ENCODE measurements at regions not wholly inside any gene's neighbourhood (a gene's known extent, or its start where the extent isn't known, plus 50 kb on each side); places are given as distances from the start of the nearest gene placed in this dataset.

GRCh38 chr3:67781871-67782270, 127.5 kb upstream of the SUCLG2 start:
- no peak overlapping the region for H3K4me2 ChIP-seq
- no peak overlapping the region for H3K4me3 ChIP-seq (ENCODE audit: low read depth in 2 of 2, low read length in 1 of 2)
- H3K79me2 ChIP-seq (ENCODE audit: insufficient read depth), result no peaks in the 10 kb centered on the region
- TF ChIP-seq NRF1 (IDR thresholded peaks at IDR 0.05; ENCODE audit: low read depth, low read length) (no peak), FOXJ3 (CRISPR knock-in tag; IDR thresholded peaks at IDR 0.05) (no peak)
- H3K9ac ChIP-seq, result no peak overlapping the region
- H3K27me3 ChIP-seq (ENCODE audit: insufficient read depth), result no peaks in the 10 kb centered on the region
- ChIA-PET POLR2A (no interaction called here), CTCF (interaction anchor here (1.5 to 1.7 kb wide), 3 partner anchors 9 to 400 kb away, joined by 3 to 5 read pairs (median 4); no protein-coding TSS in a partner anchor)
- no peaks in the 10 kb centered on the region for H3K9me3 ChIP-seq
- no peaks in the 10 kb centered on the region for H3F3A ChIP-seq (replicated peaks; ENCODE audit: insufficient read depth)
- H4K20me1 ChIP-seq (ENCODE audit: insufficient read depth), result no peaks in the 10 kb centered on the region
- DNase-seq, result no peak
- no peak overlapping the region for H3K27ac ChIP-seq (ENCODE audit: low read depth in 2 of 2, low read length in 1 of 2)
- H2AFZ ChIP-seq (ENCODE audit: low read depth), result no peak overlapping the region
- WGBS (ENCODE audit: low lambda C conversion rate), result 69% methylated on average over 7 of the region's 7 CpGs
- H3K36me3 ChIP-seq (replicated peaks in 1 of 2; ENCODE audit: control insufficient read depth in 1 of 2, insufficient read depth in 2 of 2, low read length in 1 of 2), result no peaks in the 10 kb centered on the region
- H3K9me2 ChIP-seq, result no peaks in the 10 kb centered on the region
- H3K4me1 ChIP-seq (ENCODE audit: control insufficient read depth in 1 of 2, insufficient read depth in 2 of 2, low read depth in 1 of 2, low read length in 1 of 2), result no peaks in the 10 kb centered on the region

DNA sequence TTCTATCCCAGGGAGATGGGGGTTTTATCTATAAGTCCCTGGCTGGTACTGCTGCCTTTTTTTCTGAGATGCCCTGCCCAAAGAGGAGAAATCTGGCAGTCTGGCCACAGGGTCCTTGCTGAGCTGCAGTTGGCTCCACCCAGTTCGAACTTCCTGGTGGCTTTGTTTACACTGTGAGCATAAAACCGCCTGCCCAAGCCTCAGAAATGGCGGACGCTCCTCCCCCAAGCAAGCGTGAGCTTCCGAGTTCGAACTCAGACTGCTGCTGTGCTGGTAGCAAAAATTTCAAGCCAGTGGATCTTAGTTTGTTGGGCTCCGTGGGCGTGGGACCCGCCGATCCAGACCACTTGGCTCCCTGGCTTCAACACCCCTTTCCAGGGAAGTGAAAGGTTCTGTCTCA, 126.8 kb upstream of the SUCLG2 start:
- Histone ChIP-seq H3K9me3 (no peaks in the 10 kb centered on the region), H3K9ac (no peak overlapping the region), H3K27me3 (ENCODE audit: insufficient read depth) (no peaks in the 10 kb centered on the region), H3K79me2 (ENCODE audit: insufficient read depth) (no peaks in the 10 kb centered on the region), H3K9me2 (no peaks in the 10 kb centered on the region), H3K4me2 (no peak overlapping the region), H3K36me3 (replicated peaks in 1 of 2; ENCODE audit: control insufficient read depth in 1 of 2, insufficient read depth in 2 of 2, low read length in 1 of 2) (no peaks in the 10 kb centered on the region), H3F3A (replicated peaks; ENCODE audit: insufficient read depth) (no peaks in the 10 kb centered on the region), H4K20me1 (ENCODE audit: insufficient read depth) (no peaks in the 10 kb centered on the region), H3K27ac (ENCODE audit: low read depth in 2 of 2, low read length in 1 of 2) (no peak overlapping the region), H3K4me3 (ENCODE audit: low read depth in 2 of 2, low read length in 1 of 2) (no peak overlapping the region), H3K4me1 (ENCODE audit: control insufficient read depth in 1 of 2, insufficient read depth in 2 of 2, low read depth in 1 of 2, low read length in 1 of 2) (no peaks in the 10 kb centered on the region), H2AFZ (ENCODE audit: low read depth) (no peak overlapping the region)
- TF ChIP-seq MEF2A (IDR thresholded peaks at IDR 0.05; ENCODE audit: borderline replicate concordance, low read depth) (no peak), USF1 (IDR thresholded peaks at IDR 0.05; ENCODE audit: borderline replicate concordance, low read depth) (no peak), RFX5 (IDR thresholded peaks at IDR 0.05; ENCODE audit: low read length) (no peak), TEAD4 (IDR thresholded peaks at IDR 0.05; ENCODE audit: borderline replicate concordance, insufficient read depth) (no peak)
- CTCF ChIA-PET, result interaction anchor here (1.5 to 1.8 kb wide), 3 partner anchors 9 to 400 kb away, joined by 3 to 7 read pairs (median 4); no protein-coding TSS in a partner anchor
- 80% methylated on average over 11 of the region's 11 CpGs for WGBS (ENCODE audit: low lambda C conversion rate)
- no peak for DNase-seq
- POLR2A ChIA-PET, result no interaction called here

DNA sequence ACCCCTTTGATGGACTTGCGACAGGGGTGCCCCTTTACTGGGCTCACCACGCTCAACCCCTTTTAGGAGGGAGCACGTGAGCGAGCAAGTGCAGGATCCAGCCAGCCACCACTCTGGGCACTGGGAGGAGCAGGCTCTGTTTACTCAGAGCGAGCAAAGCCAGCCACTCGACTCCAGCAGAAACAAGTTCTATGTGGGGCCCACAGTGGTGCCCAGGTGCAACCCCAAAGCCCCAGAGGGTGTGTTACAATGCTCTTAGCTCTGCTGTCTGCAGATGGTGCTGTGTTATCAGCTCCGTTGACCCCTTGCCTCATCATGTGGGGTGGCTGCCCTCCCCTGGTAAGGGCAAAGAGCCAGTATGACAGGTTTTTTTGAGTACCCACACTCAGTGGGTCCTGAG, 120.3 kb upstream of the SUCLG2 start:
- ChIA-PET POLR2A (no interaction called here), CTCF (interaction anchor here (3.5 kb wide), 1 partner anchor 15 kb away, joined by 12 read pairs; no protein-coding TSS in a partner anchor)
- Histone ChIP-seq H2AFZ (ENCODE audit: low read depth) (no peak overlapping the region), H3K4me1 (ENCODE audit: control insufficient read depth in 1 of 2, insufficient read depth in 2 of 2, low read depth in 1 of 2, low read length in 1 of 2) (no peaks in the 10 kb centered on the region), H3K9ac (no peak overlapping the region), H4K20me1 (ENCODE audit: insufficient read depth) (no peaks in the 10 kb centered on the region), H3K9me2 (no peaks in the 10 kb centered on the region), H3K27ac (ENCODE audit: low read depth in 2 of 2, low read length in 1 of 2) (no peak overlapping the region), H3K27me3 (ENCODE audit: insufficient read depth) (no peaks in the 10 kb centered on the region), H3K4me3 (ENCODE audit: low read depth in 2 of 2, low read length in 1 of 2) (no peak overlapping the region), H3K4me2 (no peak overlapping the region), H3K9me3 (no peaks in the 10 kb centered on the region), H3K36me3 (replicated peaks in 1 of 2; ENCODE audit: control insufficient read depth in 1 of 2, insufficient read depth in 2 of 2, low read length in 1 of 2) (no peaks in the 10 kb centered on the region), H3K79me2 (ENCODE audit: insufficient read depth) (no peaks in the 10 kb centered on the region), H3F3A (replicated peaks; ENCODE audit: insufficient read depth) (no peaks in the 10 kb centered on the region)
- 83% methylated on average over 4 of the region's 7 CpGs for WGBS (ENCODE audit: low lambda C conversion rate)
- no peak for DNase-seq
- TF ChIP-seq, protein P1, sequence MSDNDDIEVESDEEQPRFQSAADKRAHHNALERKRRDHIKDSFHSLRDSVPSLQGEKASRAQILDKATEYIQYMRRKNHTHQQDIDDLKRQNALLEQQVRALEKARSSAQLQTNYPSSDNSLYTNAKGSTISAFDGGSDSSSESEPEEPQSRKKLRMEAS (IDR thresholded peaks at IDR 0.05; ENCODE audit: low read depth), result no peak
- no peak for TF ChIP-seq MEF2A (IDR thresholded peaks at IDR 0.05; ENCODE audit: borderline replicate concordance, low read depth)
- no peak for TF ChIP-seq SMC3 (IDR thresholded peaks at IDR 0.05; ENCODE audit: low read depth, low read length)
- TF ChIP-seq CTCF (IDR thresholded peaks at IDR 0.05), result no peak
- TF ChIP-seq FOXJ3 (CRISPR knock-in tag; IDR thresholded peaks at IDR 0.05), result no peak
